ENCODE measurements at regions not wholly inside any gene's neighbourhood (a gene's known extent, or its start where the extent isn't known, plus 50 kb on each side); places are given as distances from the start of the nearest gene placed in this dataset.
"Not testable (repeated sequence)": the region's sequence is repeated elsewhere in the genome, so short reads cannot be mapped to it uniquely, and the experiment has no call there.

DNA sequence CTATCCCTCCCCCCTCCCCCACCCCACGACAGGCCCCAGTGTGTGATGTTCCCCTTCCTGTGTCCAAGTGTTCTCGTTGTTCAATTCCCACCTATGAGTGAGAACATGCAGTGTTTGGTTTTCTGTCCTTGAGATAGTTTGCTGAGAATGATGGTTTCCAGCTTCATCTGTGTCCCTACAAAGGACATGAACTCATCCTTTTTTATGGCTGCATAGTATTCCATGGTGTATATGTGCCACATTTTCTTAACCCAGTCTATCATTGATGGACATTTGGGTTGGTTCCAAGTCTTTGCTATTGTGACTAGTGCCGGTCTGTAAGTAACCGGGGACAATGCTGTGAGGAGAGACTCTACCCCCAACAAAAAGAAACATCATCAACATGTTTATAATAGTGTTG lies 217.2 kb downstream of the SEC23IP start:
- not testable (repeated sequence) for DNase-seq (ENCODE audit: low read depth in 1 of 2, low spot score in 1 of 2)

DNA sequence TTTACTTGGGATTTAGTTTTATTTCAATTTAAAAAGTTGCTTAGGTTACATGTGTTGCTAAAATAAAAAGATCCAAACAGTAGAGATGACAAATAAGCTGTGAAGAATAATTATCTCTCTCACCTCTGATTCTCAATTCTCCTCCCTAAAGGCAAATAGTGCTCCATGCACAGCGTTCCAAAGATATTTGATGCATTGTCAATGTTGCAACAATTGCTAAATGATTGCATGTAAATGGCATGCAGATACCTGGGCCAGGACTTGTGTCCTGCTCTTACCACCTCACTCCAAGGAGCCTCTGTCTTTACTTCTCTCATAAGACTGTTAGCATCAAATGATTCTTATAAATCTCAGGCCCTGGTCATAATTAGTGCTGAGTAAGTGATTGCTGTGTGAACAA lies 217.7 kb downstream of the SEC23IP start:
- DNase-seq (ENCODE audit: low read depth in 1 of 2, low spot score in 1 of 2): no peak

DNA sequence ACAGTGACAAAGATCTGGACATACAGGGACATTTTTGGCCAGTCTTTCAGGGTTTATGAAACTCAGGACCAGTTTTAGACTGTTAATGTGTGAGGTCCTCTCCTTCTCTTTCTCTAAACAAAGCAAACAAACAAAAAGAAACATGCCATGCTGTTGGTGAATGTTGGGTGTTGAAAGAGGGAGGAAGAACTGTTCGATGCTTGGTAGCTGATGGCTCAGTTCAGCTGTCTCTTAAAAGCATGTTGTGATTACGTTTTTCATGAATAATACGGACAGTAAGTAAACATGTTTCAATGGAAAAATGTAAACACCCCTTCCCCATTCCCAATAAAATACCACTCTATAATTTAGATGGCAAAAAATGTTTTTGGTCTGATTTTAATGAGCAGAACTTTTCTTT lies 219.1 kb downstream of the SEC23IP start:
- no peak for DNase-seq (ENCODE audit: low read depth in 1 of 2, low spot score in 1 of 2)

DNA sequence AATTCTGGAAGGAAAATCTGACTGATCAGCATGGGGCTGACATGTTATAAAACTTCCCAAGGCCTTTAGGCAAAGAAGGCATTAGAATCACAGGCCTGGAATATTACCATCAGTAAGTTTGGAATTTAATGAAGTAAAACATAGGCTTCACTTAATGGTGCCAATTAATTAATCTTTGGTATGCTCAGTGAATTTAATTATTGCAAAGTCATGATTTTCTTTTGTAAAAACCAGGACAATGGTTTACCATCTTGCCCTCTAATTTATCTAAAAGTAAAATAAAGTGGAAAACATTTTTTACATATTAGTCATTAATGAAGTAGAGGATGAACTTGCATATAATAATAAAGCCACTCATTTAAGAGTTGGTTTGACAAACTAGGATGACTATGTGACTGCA lies 220.3 kb downstream of the SEC23IP start:
- no peak for DNase-seq (ENCODE audit: low read depth in 1 of 2, low spot score in 1 of 2)

DNA sequence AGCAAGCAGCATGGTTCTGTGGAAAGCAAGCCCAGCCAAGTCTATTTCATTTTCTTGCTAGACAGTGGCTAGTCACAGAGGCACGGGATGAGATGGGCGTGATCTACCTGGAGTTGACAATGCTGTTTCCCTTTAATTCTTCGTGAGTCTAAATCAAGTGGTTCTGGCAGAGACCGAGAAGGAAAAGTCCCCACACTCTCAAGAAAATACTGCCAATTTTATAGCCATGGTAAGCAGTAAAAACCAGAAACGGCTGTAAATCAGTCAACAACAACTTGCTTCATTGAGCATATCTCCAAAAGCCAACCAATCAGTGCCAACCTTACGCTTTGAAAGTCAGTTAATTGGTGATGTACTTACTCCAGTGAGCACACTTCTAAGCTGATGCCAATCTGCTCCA lies 223.4 kb downstream of the SEC23IP start:
- DNase-seq (ENCODE audit: low read depth in 1 of 2, low spot score in 1 of 2): no peak

DNA sequence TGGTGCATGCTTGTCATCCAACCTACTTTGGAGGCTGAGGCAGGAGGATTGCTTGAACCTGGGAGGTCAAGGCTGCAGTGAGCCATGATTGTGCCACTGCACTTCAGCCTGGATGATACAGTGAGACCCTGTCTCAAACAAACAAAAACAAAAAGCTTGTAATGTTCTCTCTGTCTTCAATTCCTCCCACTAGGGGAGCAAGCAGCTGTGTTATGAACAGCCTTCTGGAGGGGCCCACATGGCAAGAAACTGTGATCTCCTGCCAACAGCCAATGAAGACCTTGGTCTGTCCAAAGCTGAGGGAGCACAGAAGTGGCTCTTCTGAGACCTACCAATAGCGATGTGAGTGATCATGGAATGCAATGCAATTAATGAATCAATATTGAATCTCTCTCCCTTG lies 229.2 kb downstream of the SEC23IP start:
- DNase-seq (ENCODE audit: low read depth in 1 of 2, low spot score in 1 of 2): no peak

DNA sequence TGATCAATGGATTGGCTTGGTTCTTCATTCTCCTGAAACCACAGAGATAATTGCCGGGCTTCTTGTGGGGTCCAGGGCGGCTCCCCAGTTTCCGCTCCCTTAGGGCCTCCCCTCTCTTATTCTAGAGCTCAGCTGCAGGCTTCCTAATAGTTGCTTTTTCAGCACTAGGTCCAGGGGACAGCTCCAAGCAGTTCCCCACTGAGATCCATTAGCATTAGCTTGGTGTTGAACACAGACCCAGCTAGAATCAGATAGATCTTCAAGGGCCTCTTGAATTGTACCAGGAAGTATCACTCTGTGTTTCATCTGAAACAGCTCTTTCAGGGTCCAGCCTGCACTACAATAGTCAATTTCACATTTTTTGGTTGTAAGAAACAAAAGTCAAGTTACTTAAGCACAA lies 238.7 kb downstream of the SEC23IP start:
- no peak for DNase-seq (ENCODE audit: low read depth in 1 of 2, low spot score in 1 of 2)

DNA sequence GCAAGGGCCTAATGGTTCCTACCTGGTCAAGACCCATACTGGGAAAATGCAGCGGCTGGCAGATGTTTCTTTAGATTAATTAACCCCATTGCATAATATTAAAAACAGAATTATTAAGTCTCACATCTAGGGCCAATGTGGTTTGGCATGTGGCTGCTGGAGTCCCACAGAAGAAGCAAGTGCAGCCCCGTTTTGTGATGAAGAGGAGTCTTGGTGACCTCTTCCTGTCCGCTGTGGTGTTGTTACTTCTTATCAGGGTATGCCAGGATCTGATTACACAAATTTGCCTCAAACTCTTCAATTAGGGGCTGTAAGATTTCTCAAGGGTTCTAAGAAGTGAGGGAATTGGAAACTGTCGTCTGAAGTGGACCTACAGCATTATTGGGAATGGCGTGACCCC lies 240.3 kb downstream of the SEC23IP start:
- no peak for DNase-seq (ENCODE audit: low read depth in 1 of 2, low spot score in 1 of 2)

DNA sequence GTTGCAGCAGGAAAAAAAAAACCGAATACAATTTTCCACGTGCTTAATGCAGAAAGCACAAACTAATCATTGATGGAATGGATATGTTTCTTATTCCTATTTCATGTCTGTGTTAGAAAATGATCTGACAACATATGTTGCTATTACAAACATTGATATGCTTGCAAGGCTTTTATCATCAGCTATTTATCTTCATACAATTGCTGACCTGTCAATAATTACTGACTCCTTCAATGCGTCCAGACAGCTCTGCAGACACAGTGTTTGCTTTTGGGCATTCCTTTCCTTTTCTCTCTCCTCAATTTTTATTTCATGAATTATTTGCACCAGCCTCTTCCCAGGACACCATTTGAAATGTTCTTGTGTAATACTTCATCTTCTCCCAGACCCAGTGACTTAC lies 246.2 kb downstream of the SEC23IP start:
- no peak for DNase-seq (ENCODE audit: low read depth in 1 of 2, low spot score in 1 of 2)

DNA sequence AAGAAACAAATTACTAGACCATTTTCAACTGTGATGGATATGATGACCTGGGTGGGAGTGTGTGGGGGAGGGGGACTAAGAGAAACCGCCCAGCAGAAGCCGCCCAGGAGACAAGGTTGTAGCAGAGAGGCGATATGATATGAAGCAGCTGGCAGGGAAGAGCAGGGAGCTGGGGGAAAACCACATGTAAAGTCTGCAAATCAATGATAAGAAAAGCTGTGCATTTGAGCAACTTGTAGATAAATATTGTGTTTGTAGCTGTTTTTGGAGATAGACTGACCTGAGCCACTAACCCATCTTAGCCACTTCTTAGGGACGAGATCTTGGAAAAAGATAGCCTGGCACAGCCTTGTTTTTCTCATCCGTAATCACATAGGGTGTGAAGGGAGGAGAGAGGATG lies 252.6 kb downstream of the SEC23IP start:
- no peak for DNase-seq (ENCODE audit: low read depth in 1 of 2, low spot score in 1 of 2)

DNA sequence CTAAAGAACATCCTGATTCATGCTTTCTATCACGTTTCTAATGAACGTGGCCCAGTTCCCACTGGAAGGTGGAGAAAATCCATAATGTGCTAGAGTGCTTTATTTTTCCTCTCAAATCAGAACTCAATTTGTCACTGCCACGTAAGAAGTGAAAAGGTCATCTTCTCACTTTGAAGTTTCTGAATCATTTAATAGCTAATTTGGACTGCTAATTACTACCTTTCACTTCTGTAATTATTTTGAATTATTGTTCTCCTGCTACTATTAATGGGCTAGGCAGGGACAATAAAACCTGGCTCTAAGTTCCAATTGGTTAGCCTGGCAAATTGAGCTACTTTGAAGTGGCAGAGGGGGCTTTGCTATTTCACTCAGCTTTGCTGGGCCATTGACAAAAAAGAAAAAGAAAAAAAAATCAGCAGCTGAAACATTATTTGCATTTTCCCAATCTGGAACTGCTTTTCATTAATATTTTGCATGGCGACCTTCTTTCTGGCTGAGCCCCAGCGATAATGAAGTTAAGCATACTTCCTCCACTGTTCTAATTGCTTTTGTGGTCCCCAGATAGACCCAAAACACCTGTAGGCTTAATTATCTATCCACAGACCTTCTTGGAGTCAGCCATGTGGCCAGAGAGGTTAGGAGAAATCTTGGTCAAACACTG lies 264.2 kb downstream of the SEC23IP start:
- no peak for DNase-seq (ENCODE audit: low read depth in 1 of 2, low spot score in 1 of 2)

DNA sequence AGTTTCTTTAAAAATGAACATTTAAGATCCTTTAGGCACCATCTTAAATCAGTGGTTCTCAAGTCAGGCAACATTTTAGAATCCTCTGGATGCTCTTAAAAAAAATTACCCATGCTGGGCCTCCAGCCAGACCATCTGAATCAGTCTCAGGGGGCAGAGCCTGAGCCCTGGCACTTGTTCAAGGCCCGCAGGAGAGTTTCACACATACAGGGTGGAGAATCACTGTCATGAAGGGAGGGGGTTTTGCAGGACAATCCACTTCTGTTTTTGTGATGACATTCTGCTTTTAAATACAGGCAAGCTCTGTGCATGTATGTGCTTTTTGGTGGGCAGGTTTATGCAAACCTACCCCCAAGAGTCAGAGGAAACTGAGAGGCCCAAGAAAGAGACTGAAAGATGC lies 268.6 kb downstream of the SEC23IP start:
- DNase-seq (ENCODE audit: low read depth in 1 of 2, low spot score in 1 of 2): no peak

DNA sequence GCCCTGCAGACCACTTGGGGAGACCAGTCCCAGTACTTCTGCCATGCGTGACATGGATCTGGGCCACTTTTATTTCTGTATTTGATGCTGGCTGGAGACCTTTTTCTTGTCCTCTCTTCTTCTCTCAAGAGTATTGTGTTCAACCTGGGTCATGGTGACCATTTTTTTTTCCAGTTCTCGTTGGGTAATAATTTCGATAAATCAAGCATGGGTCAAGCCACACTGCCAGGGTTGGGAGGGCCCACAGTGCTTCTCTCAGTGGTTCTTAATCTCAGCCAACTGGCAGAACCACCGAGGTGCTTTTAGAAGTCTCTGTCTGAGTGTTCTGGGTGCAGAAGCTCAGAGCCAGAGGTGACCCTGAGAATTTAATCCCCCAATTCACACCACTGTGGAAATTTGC lies 269.9 kb downstream of the SEC23IP start:
- DNase-seq (ENCODE audit: low read depth in 1 of 2, low spot score in 1 of 2): no peak

DNA sequence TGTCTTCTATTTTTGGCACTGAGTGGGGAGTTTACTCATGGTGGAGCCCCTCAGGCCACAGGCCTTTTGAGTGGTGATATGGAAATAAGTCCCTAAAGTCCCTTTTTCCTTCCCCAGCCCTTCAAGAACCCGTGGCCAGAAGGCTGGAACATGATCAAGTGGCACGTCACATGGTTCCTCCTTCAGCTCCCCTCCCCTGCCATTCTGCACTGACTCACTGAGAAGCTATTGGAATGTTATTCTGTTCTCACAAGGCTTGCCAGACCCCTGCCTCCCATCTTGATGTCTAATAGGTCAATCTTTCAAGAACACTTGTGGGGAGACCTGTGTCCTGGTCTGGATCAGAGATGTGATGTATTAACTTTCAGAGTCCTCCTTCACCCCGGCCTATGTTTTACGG lies 279.8 kb downstream of the SEC23IP start:
- DNase-seq (ENCODE audit: low read depth in 1 of 2, low spot score in 1 of 2): no peak

DNA sequence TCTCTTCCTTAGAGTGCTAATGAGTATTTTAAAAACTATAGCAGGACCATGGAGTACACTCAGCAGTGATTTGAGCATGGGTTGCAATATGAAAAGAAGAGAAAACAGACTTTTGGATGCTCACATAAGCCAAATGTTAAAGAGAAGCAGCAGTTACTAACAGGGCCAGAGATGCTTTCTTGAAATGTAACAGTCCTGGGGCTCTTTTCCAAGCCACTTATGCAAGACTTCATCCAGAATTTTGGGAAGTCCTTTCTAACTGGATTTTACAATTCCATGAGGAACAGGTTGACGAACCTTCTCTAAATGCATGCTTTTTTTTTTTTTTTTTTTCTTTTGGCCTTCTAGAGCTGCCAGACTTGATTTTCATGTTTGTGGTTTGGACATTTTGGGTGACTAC lies 282.0 kb downstream of the SEC23IP start:
- no peak for DNase-seq (ENCODE audit: low read depth in 1 of 2, low spot score in 1 of 2)

DNA sequence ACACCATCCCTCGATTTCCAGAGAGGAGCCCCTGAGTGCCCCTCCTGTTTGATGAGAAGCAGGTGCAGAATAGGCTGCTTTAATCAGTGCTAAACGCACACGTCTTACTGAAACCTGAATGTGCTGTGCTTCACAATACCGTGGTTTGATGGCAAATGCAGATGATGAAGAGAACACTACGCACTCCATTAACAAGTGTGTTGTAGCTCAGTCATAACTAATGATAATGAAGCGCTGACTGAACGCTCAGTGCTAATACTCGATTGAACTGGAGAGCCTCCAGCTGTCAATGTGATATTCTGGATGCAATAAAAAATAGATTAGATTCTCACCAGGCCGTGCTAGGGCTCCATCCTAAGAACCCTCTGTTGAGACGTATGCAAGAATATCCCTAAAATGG lies 279.7 kb upstream of the PLPP4 start:
- DNase-seq (ENCODE audit: low read depth in 1 of 2, low spot score in 1 of 2): no peak

DNA sequence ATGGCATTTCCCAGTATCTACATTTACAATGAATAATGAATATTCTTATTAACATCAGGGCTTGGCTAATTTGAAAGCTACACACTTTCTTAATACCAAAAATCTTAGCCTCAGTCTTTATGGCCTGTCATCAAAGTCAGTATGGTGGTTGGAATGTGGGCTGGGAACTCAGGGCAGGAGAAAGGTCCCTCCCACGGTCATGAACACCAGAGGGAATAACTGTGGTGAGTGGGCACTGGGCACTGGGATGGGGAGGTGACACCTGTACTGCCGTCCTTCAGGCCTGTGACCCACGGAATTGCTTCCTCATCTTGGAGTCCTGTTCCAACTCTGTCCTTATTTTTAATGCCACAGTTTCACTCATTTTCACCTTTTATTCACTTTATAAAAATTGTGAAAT lies 276.9 kb upstream of the PLPP4 start:
- no peak for DNase-seq (ENCODE audit: low read depth in 1 of 2, low spot score in 1 of 2)

DNA sequence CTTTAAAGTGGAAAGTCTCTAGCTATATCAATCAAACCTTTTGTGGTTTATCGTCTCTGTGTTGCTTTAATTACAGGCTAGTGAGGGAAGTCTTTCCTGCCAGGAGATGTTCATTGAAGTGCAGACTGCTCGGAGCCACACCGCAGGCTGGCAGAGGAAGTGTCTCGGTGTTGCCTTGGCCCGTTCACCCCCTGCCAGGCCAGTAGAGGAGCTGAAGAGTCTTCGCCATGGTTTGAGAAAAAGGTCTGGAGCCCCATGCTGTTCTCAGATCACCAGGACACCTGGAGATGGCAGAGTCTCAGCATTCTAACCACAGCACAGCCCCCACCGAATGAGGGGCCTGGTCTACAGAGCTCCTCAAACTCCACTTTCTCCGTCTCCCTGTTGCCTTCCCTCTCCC lies 275.9 kb upstream of the PLPP4 start:
- DNase-seq (ENCODE audit: low read depth in 1 of 2, low spot score in 1 of 2): no peak

DNA sequence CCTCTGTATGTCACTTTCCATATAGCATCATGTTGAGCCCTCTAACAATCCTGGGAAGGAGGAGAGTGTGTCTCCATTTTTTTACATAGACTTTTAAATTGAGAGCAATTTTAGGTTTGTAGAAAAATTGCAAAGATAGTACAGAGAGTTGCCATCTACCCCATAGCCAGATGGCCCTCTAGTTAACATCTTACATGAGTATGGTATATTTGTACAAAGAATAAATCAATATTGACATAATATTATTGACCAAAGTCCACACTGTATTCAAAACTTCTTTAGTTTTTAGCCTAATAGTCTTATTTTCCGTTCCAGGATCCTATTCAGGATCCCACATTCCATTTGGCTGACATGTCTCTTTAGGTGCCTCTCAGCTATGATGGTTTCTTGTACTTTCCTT lies 274.6 kb upstream of the PLPP4 start:
- no peak for DNase-seq (ENCODE audit: low read depth in 1 of 2, low spot score in 1 of 2)

DNA sequence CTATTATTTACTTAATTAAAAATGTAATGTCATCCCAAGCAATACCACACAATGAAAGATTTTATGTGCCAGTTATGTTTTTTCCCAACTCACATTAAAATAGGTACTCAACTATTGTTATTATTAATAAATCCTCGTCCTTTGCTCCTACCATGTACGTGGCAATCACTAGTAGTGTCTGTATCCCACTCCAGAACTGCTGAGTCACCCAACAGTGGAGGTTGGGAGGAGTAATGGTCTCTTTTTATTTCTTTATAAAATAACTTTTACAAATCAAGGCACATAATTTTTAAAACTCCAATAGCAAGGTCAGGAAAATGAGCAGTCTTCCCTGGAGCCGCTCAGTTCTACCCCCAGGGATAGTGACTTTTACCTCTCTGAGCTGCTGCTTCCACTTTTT lies 273.5 kb upstream of the PLPP4 start:
- no peak for DNase-seq (ENCODE audit: low read depth in 1 of 2, low spot score in 1 of 2)

DNA sequence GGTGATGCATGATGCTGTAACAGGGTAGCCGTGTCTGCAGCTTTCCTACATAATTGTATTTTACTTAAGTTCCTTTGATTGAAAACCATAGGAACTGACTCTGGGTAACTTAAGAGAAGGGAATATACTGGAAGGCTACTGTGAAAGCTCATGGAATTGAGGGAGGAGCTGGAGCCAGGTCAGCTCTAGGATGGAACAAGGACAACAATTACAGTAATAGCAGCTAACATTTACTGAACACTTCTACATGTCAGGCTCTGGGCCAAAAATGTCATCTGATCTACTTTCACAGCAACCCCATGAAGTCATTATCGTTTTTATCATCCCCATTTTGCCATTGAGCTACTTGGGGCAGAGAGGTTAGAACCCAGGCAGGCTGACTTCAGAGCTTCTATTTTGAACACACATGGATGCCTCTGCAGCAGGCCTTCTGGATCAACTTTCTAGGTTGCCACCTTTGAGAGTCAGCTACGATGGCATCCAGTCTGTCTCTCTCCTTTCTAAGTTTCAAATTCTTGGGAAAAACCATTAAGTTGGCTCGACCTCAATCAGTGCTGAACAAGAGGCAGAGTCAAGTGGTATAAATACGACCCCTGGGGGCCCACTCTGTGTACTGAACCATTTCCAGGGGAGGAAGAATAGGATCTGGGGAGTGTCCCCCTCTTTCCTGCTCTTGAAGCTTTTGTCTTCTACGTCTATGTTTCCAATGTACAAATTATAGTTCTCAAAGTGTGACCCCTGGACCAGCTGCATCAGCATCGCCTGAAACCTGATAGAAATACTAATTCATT lies 272.3 kb upstream of the PLPP4 start:
- no peak for DNase-seq (ENCODE audit: low read depth in 1 of 2, low spot score in 1 of 2)

DNA sequence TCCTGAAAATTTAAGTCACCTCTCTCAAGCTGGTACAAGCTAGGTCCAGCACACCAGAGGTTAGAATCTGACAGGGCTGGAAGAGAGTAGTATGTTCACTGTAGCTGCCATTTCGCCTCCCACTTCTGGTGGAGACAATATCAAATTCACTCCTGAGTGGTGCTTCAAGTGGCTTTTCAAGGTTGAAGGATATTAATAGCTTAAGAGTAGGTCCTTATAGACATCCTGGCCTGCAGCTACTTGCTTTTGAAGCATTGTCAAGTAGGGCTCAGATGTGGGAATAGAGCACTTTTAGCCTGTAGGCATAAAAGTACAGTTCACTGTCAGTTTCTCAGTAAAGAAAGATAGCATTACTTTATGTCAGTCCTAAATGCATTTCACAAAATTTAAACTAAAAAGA lies 270.5 kb upstream of the PLPP4 start:
- no peak for DNase-seq (ENCODE audit: low read depth in 1 of 2, low spot score in 1 of 2)

DNA sequence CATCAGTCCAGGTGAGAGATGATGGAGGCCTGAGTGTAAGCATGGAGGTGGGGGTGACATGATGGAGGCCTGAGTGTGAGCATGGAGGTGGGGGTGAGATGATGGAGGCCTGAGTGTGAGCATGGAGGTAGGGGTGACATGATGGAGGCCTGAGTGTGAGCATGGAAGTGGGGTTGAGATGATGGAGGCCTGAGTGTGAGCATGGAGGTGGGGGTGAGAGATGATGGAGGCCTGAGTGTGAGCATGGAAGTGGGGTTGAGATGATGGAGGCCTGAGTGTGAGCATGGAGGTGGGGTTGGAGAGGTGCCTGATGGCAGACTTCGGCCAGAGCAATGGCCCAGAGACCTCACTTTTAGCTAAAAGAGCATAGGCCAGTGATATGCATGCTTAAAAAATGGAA lies 269.9 kb upstream of the PLPP4 start:
- DNase-seq (ENCODE audit: low read depth in 1 of 2, low spot score in 1 of 2): not testable (repeated sequence)

Data from stimulated activated CD4-positive, alpha-beta T cell treated with anti-CD3 and anti-CD28 coated beads, Interleukin-15, amount 100 ng/mL, for 1 hour (primary cell).